Urinary bladder (tissue), 4 donors: ENCODE measurements at regions not wholly inside any gene's neighbourhood (a gene's known extent, or its start where the extent isn't known, plus 50 kb on each side); places are given as distances from the start of the nearest gene placed in this dataset. TPM values are rescaled to one million over a fixed set of nuclear protein-coding genes. Genes with fewer than 3 reads are reported as not detected.

Experiments used
- DNase-seq: peaks from one replicate; pipeline ENCODE4 v3.0.0-alpha.2; 2015; ENCODE audit errors: extremely low spot score
- H3K27ac ChIP-seq: one replicate; pipeline ENCODE4 v1.5.1; 2013; ENCODE audit warnings: low read depth, mild to moderate bottlenecking, moderate library complexity
- H3K36me3 ChIP-seq: one replicate; pipeline ENCODE4 v1.6.1; 2013; ENCODE audit warnings: mild to moderate bottlenecking, moderate library complexity; ENCODE audit not compliant: insufficient read depth
- H3K4me1 ChIP-seq: one replicate; pipeline ENCODE4 v1.6.1; 2013; ENCODE audit warnings: mild to moderate bottlenecking, moderate library complexity; ENCODE audit not compliant: insufficient read depth
- H3K4me3 ChIP-seq: one replicate; pipeline ENCODE4 v1.5.1; 2013; ENCODE audit warnings: low read depth, low read length
- WGBS: extraction: QIAGEN DNeasy Blood & Tissue Kit; methylation state at CpG from one replicate; pipeline ENCODE4 v1.1.7; 2013; 5-methylcytosine and 5-hydroxymethylcytosine counted together
- small RNA-seq: library from RNA; depleted of rRNA; stranded (forward); fragments of <200 nt; gene quantifications from one replicate; pipeline ENCODE3, GENCODE V24; 2014
- donor health status: healthy with polysubstance abuse.
- donor health status: healthy.

- Histone ChIP-seq H3K36me3 (no peaks in the 10 kb centered on the region), H3K27ac (no peak overlapping the region), H3K4me3 (no peak overlapping the region), H3K4me1 (no peaks in the 10 kb centered on the region)
- DNase-seq, result no peak
Measured at GRCh38 chr4:103778221-103778620, 58.4 kb upstream of the TACR3 start.

GRCh38 chr4:103774326-103774825, 54.6 kb upstream of the TACR3 start:
- DNase-seq, result no peak
- H3K4me3 ChIP-seq, result no peak overlapping the region
- H3K27ac ChIP-seq, result no peak overlapping the region
- no peaks in the 10 kb centered on the region for H3K4me1 ChIP-seq
- H3K36me3 ChIP-seq, result no peaks in the 10 kb centered on the region
- 62% methylated on average over 7 of the region's 7 CpGs for WGBS

GRCh38 chr4:103773691-103774231, 54.0 kb upstream of the TACR3 start:
- Histone ChIP-seq H3K27ac (no peak overlapping the region), H3K4me1 (no peaks in the 10 kb centered on the region), H3K36me3 (no peaks in the 10 kb centered on the region), H3K4me3 (no peak overlapping the region)
- 38% methylated on average over 2 of the region's 2 CpGs for WGBS
- DNase-seq, result no peak

Small RNAs in the stretch of these regions (small RNA-seq; reads per million reads assigned to genes)
- not detected for gene RNU6-635P
